GM23248 (cell line): ENCODE measurements at regions not wholly inside any gene's neighbourhood (a gene's known extent, or its start where the extent isn't known, plus 50 kb on each side); places are given as distances from the start of the nearest gene placed in this dataset.

Experiments
- DNase-seq: peaks from one replicate; pipeline ENCODE4 v3.0.0-alpha.2; 2015
- H2AFZ ChIP-seq: fragments of 200-600 bp; sonication (generic); 2 replicates; pipeline ENCODE4 v1.6.1; 2016; ENCODE audit warnings: antibody characterized with exemption
- H3F3A ChIP-seq: fragments of 200-600 bp; sonication (generic); 2 replicates; pipeline ENCODE4 v1.6.1; 2016; ENCODE audit warnings: mild to moderate bottlenecking, antibody characterized with exemption, mixed run types; ENCODE audit not compliant: insufficient read depth
- H3K27ac ChIP-seq: fragments of 200-600 bp; sonication (generic); 2 replicates; pipeline ENCODE4 v1.5.1; 2016; ENCODE audit warnings: mild to moderate bottlenecking
- H3K27me3 ChIP-seq: fragments of 200-600 bp; sonication (generic); replicated peaks from 2 replicates; pipeline ENCODE4 v1.6.1; 2016; ENCODE audit warnings: mild to moderate bottlenecking; ENCODE audit not compliant: insufficient read depth
- H3K36me3 ChIP-seq: fragments of 200-600 bp; sonication (generic); 2 replicates; pipeline ENCODE4 v1.6.1; 2016; ENCODE audit warnings: low read depth, mild to moderate bottlenecking
- H3K4me1 ChIP-seq: fragments of 200-600 bp; sonication (generic); 2 replicates; pipeline ENCODE4 v1.6.1; 2016; ENCODE audit warnings: mild to moderate bottlenecking; ENCODE audit not compliant: insufficient read depth
- H3K4me2 ChIP-seq: fragments of 200-600 bp; sonication (generic); one replicate; pipeline ENCODE4 v1.6.1; 2016; ENCODE audit warnings: mild to moderate bottlenecking; ENCODE audit not compliant: unreplicated experiment
- H3K4me3 ChIP-seq: fragments of 200-600 bp; sonication (generic); 2 replicates; pipeline ENCODE4 v1.5.1; 2016; ENCODE audit warnings: mild to moderate bottlenecking
- H3K79me2 ChIP-seq: fragments of 200-600 bp; sonication (generic); 2 replicates; pipeline ENCODE4 v1.6.1; 2016; ENCODE audit warnings: mild to moderate bottlenecking; ENCODE audit not compliant: insufficient read depth
- H3K9ac ChIP-seq: fragments of 200-600 bp; sonication (generic); 2 replicates; pipeline ENCODE4 v1.6.1; 2016; ENCODE audit warnings: mild to moderate bottlenecking
- H3K9me2 ChIP-seq: fragments of 200-600 bp; sonication (generic); 2 replicates; pipeline ENCODE4 v1.6.1; 2016; ENCODE audit warnings: mixed run types, mild to moderate bottlenecking, moderate library complexity; ENCODE audit not compliant: insufficient read depth
- H3K9me3 ChIP-seq: fragments of 200-600 bp; sonication (generic); one replicate; pipeline ENCODE4 v1.6.1; 2017; ENCODE audit warnings: low read depth
- H4K20me1 ChIP-seq: fragments of 200-600 bp; sonication (generic); 2 replicates; pipeline ENCODE4 v1.6.0; 2016; ENCODE audit not compliant: insufficient read depth
- EZH2 ChIP-seq: fragments of 200-600 bp; sonication (generic); IDR thresholded peaks from 2 replicates; pipeline ENCODE4 v1.6.1; 2018; ENCODE audit warnings: antibody characterized with exemption, mild to moderate bottlenecking; ENCODE audit not compliant: insufficient read depth, poor library complexity, severe bottlenecking
- EZH2phosphoT487 ChIP-seq: fragments of 200-600 bp; sonication (generic); IDR thresholded peaks from 2 replicates; pipeline ENCODE4 v1.6.1; 2018; ENCODE audit warnings: antibody characterized with exemption, moderate library complexity, mild to moderate bottlenecking, low read depth; ENCODE audit not compliant: insufficient read depth
- WGBS, 2 experiments: methylation state at CpG; one replicate each; pipeline ENCODE4 v1.1.6; 2015 to 2017; ENCODE audit warnings: low lambda C conversion rate in 2 of 2, low coverage in 1 of 2; ENCODE audit errors: missing lambda C conversion rate in 2 of 2; 5-methylcytosine and 5-hydroxymethylcytosine counted together
- in situ Hi-C: fragments of 300-500 bp; cut with MboI; formaldehyde crosslinking; loops from 2 replicates; pipeline ENCODE4 v1.15.0; 2020

GRCh38 chr3:159859424-159859823, 129.2 kb upstream of the IL12A start:
- Histone ChIP-seq H3K9me3 (no peaks in the 10 kb centered on the region), H3F3A (peaks cover 15% of the 10 kb centered on the region), H3K27me3 (no peaks in the 10 kb centered on the region), H3K9me2 (no peaks in the 10 kb centered on the region), H3K4me2 (no peak overlapping the region), H3K4me3 (no peak overlapping the region), H3K4me1 (peaks cover 15% of the 10 kb centered on the region), H2AFZ (no peak overlapping the region), H4K20me1 (no peaks in the 10 kb centered on the region), H3K79me2 (peaks cover 89% of the 10 kb centered on the region), H3K27ac (no peak overlapping the region), H3K36me3 (no peaks in the 10 kb centered on the region), H3K9ac (no peak overlapping the region)
- DNase-seq = no peak
- 96 to 98% methylated on average over 3 of the region's 3 CpGs for WGBS, 2 experiments
- no peak for TF ChIP-seq EZH2phosphoT487
- TF ChIP-seq EZH2 = no peak
- in situ Hi-C loops = no loop called here

DNA sequence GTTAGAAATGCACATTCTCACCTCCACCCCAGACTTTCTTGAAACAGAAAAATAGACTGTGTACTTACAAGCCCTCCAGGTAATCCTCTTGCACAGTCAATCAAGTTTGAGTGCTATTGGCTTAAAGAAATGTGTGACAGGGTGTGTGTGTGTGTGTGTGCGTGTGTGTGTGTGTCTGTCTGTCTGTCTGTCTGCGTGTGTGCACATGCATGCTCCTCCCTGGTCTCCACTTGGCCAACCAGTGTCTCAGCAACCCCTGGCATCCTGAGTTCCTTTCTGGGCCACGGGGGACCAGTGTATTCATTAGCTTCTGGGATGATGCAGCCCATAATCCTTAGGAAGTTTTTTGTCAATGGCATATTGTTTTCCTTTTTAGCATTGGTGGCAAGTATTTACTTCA, 128.8 kb upstream of the IL12A start:
- Histone ChIP-seq H4K20me1 (no peaks in the 10 kb centered on the region), H3K9me3 (no peaks in the 10 kb centered on the region), H3K27me3 (no peaks in the 10 kb centered on the region), H3K4me3 (no peak overlapping the region), H3K79me2 (peaks cover 93% of the 10 kb centered on the region), H3K4me1 (peaks cover 18% of the 10 kb centered on the region), H3K9me2 (no peaks in the 10 kb centered on the region), H3K27ac (no peak overlapping the region), H3K9ac (no peak overlapping the region), H2AFZ (no peak overlapping the region), H3K4me2 (no peak overlapping the region), H3F3A (peaks cover 17% of the 10 kb centered on the region), H3K36me3 (no peaks in the 10 kb centered on the region)
- in situ Hi-C loops = no loop called here
- TF ChIP-seq EZH2 (no peak), EZH2phosphoT487 (no peak)
- WGBS, 2 experiments = 74 to 82% methylated on average over 3 of the region's 3 CpGs
- DNase-seq = no peak

DNA sequence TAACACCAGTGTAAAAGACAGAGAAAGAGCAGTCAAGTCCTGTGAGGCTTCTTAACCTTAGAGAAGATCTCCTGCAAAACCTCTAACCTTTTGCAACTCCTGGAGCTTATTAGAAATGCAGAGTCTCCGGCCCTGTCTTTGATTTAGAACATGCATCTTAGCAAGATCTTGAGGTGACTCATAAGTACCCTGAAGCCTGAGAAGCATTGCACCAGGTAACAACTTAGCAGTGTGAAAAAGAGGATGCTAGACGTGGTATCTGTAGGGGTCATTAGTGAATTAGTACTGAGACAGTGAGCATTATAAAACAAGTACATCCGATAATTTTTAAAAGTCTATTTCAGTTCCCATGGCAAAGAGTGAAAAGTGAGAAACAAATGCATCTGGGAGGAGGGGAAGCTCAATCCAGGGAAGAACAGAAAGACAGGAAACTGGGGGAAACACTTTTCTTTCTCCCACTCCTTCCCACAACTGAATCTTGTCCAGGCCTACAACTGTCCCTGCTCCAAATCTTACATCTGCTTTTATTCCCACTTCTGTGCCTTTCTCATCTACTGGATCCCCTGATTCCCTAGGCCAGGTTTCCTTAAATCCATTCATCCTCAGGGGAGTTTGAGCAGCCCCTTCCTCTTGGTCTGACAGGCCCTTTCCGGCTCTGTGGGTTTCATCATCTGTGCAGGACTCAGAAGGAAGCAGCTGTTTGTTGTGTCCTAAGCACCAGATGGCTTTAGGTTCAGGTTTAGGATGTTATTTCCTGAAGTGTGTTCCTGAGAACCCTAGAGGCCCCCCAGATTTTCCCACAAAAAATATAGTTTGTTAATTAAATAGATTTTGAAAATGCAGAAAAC, 128.1 kb upstream of the IL12A start:
- WGBS, 2 experiments = 97% methylated on average over 4 of the region's 4 CpGs
- Histone ChIP-seq H3K4me2 (no peak overlapping the region), H3K9ac (no peak overlapping the region), H3K9me3 (no peaks in the 10 kb centered on the region), H2AFZ (no peak overlapping the region), H3K36me3 (no peaks in the 10 kb centered on the region), H3K27me3 (no peaks in the 10 kb centered on the region), H4K20me1 (no peaks in the 10 kb centered on the region), H3K79me2 (peaks cover 99% of the 10 kb centered on the region), H3K4me3 (no peak overlapping the region), H3K27ac (no peak overlapping the region), H3K4me1 (peaks cover 18% of the 10 kb centered on the region), H3K9me2 (no peaks in the 10 kb centered on the region), H3F3A (peaks cover 18% of the 10 kb centered on the region)
- in situ Hi-C loops = no loop called here
- TF ChIP-seq EZH2phosphoT487 = no peak
- TF ChIP-seq EZH2 = no peak
- no peak for DNase-seq

GRCh38 chr3:159861369-159861987, 127.2 kb upstream of the IL12A start:
- no peaks in the 10 kb centered on the region for H3K9me2 ChIP-seq
- H3K4me3 ChIP-seq = no peak overlapping the region
- in situ Hi-C loops = no loop called here
- WGBS, 2 experiments = 96 to 98% methylated on average over 4 of the region's 4 CpGs
- H2AFZ ChIP-seq = no peak overlapping the region
- no peaks in the 10 kb centered on the region for H3K27me3 ChIP-seq
- no peak overlapping the region for H3K27ac ChIP-seq
- no peak overlapping the region for H3K9ac ChIP-seq
- no peaks in the 10 kb centered on the region for H4K20me1 ChIP-seq
- H3K79me2 ChIP-seq = peaks cover 100% of the 10 kb centered on the region
- 0 out of 2 replicates have a peak, but pooled peaks cover 3% of the 10 kb centered on the region for H3K36me3 ChIP-seq
- no peaks in the 10 kb centered on the region for H3K9me3 ChIP-seq
- peaks cover 20% of the 10 kb centered on the region for H3K4me1 ChIP-seq
- TF ChIP-seq EZH2 (no peak), EZH2phosphoT487 (no peak)
- DNase-seq = no peak
- H3K4me2 ChIP-seq = no peak overlapping the region
- H3F3A ChIP-seq = peaks cover 28% of the 10 kb centered on the region
